PC-9 (cell line): ENCODE measurements at regions not wholly inside any gene's neighbourhood (a gene's known extent, or its start where the extent isn't known, plus 50 kb on each side); places are given as distances from the start of the nearest gene placed in this dataset.

Experiments
- BruUV-seq: library from RNA; stranded (reverse); fragments of 400-500 nt; replicated peaks from 2 replicates; lab custom pipeline; 2021; lab: Mats Ljungman, UMichigan
- CTCF ChIA-PET: fragments of 300-600 bp; sonication (Branson Sonifier 250); formaldehyde crosslinking; loops from one replicate; lab custom pipeline; 2022; ENCODE audit warnings: antibody characterized with exemption; lab: Charles Lee
- POLR2A ChIA-PET: fragments of 300-600 bp; sonication (Branson Sonifier 250); formaldehyde crosslinking; loops from one replicate; lab custom pipeline; 2022; ENCODE audit warnings: antibody characterized with exemption; ENCODE audit not compliant: unreplicated experiment; lab: Charles Lee
- DNase-seq, 2 experiments: peaks; one replicate each; pipeline versions ENCODE4 v3.0.0 to v3.0.0-alpha.2; 2015 to 2022; ENCODE audit warnings: mixed read lengths in 1 of 2
- H2AFZ ChIP-seq: fragments of 200-600 bp; sonication (generic); 2 replicates; pipeline ENCODE4 v1.8.1; 2017; ENCODE audit warnings: antibody characterized with exemption
- H3F3A ChIP-seq: fragments of 200-600 bp; sonication (generic); 2 replicates; pipeline ENCODE4 v1.8.1; 2017; ENCODE audit warnings: antibody characterized with exemption, mild to moderate bottlenecking, low read depth; ENCODE audit not compliant: insufficient read depth
- H3K27ac ChIP-seq: fragments of 200-600 bp; sonication (generic); 2 replicates; pipeline ENCODE4 v1.6.1; 2016; ENCODE audit warnings: mixed run types
- H3K27me3 ChIP-seq: fragments of 200-600 bp; sonication (generic); 2 replicates; pipeline ENCODE4 v1.6.1; 2016; ENCODE audit warnings: low read depth, mixed run types; ENCODE audit not compliant: insufficient read depth
- H3K36me3 ChIP-seq: fragments of 200-600 bp; sonication (generic); 2 replicates; pipeline ENCODE4 v1.6.1; 2016; ENCODE audit warnings: low read depth, mixed run types
- H3K4me1 ChIP-seq: fragments of 200-600 bp; sonication (generic); replicated peaks from 2 replicates; pipeline ENCODE4 v1.6.1; 2016; ENCODE audit warnings: mixed run types; ENCODE audit not compliant: insufficient read depth
- H3K4me2 ChIP-seq: fragments of 200-600 bp; sonication (generic); 2 replicates; pipeline ENCODE4 v1.6.1; 2017; ENCODE audit warnings: mixed run types
- H3K4me3 ChIP-seq: fragments of 200-600 bp; sonication (generic); 2 replicates; pipeline ENCODE4 v1.6.1; 2016; ENCODE audit warnings: mixed run types
- H3K79me2 ChIP-seq: fragments of 200-600 bp; sonication (generic); 2 replicates; pipeline ENCODE4 v1.6.1; 2017; ENCODE audit warnings: low read depth, mixed run types
- H3K9me2 ChIP-seq: fragments of 200-600 bp; sonication (generic); 2 replicates; pipeline ENCODE4 v1.8.1; 2017; ENCODE audit warnings: mild to moderate bottlenecking; ENCODE audit not compliant: insufficient read depth
- H3K9me3 ChIP-seq: fragments of 200-600 bp; sonication (generic); 2 replicates; pipeline ENCODE4 v1.8.1; 2016; ENCODE audit warnings: low read depth; ENCODE audit not compliant: insufficient read depth
- H4K20me1 ChIP-seq: fragments of 200-600 bp; sonication (generic); 2 replicates; pipeline ENCODE4 v1.8.1; 2017; ENCODE audit not compliant: insufficient read depth
- CTCF ChIP-seq: fragments of 200-600 bp; sonication (generic); conservative IDR thresholded peaks from 2 replicates; pipeline ENCODE4 v1.6.1; 2017; ENCODE audit warnings: mixed run types, antibody characterized with exemption, mild to moderate bottlenecking, moderate library complexity
- EZH2 ChIP-seq: fragments of 200-600 bp; sonication (generic); IDR thresholded peaks from 2 replicates; pipeline ENCODE4 v1.8.0; 2017; ENCODE audit warnings: antibody characterized with exemption, low read depth
- intact Hi-C: fragments of 100-400 bp; cut with micrococcal nuclease; formaldehyde crosslinking; loops from one replicate; pipeline ENCODE4 v1.10.0; 2022; ENCODE audit not compliant: unreplicated experiment

GRCh38 chr4:110904435-110905065, 281.7 kb upstream of the PITX2 start:
- Histone ChIP-seq H3K9me2 (no peaks in the 10 kb centered on the region), H3K9me3 (no peaks in the 10 kb centered on the region), H3F3A (no peaks in the 10 kb centered on the region), H3K4me3 (no peak overlapping the region), H3K79me2 (no peaks in the 10 kb centered on the region), H3K4me1 (no peaks in the 10 kb centered on the region), H2AFZ (no peak overlapping the region), H4K20me1 (no peaks in the 10 kb centered on the region), H3K36me3 (no peaks in the 10 kb centered on the region), H3K27ac (no peak overlapping the region), H3K27me3 (no peaks in the 10 kb centered on the region), H3K4me2 (no peak overlapping the region)
- no peak for DNase-seq
- ChIA-PET CTCF (no interaction called here), POLR2A (no interaction called here)
- no TSS peak for BruUV-seq
- intact Hi-C loops: no loop called here
- no peak for TF ChIP-seq EZH2
- TF ChIP-seq CTCF: no peak

DNA sequence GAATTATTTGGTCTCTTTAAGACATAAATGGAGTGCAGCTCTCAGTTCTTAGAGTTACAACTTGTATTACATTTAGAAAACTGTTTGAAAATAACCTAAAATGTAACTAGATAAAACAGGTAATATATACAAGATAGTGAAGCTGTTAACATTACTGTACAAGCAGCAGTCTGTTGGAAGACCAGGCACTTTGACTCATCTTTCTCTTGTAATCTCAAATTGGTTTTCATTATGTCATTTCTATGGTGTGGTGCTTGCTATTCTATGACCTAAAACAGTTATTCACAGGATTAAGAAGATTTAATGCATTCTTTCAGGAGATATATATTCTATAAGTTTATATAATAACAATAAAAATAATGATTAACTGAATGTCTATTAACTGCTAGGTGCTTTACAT, 282.5 kb upstream of the PITX2 start:
- DNase-seq: no peak
- H3K9me2 ChIP-seq: no peaks in the 10 kb centered on the region
- no peak overlapping the region for H3K27ac ChIP-seq
- H3F3A ChIP-seq: no peaks in the 10 kb centered on the region
- BruUV-seq: no TSS peak
- no peak overlapping the region for H3K4me3 ChIP-seq
- intact Hi-C loops: no loop called here
- no peak overlapping the region for H3K4me2 ChIP-seq
- no peaks in the 10 kb centered on the region for H3K4me1 ChIP-seq
- no peaks in the 10 kb centered on the region for H3K27me3 ChIP-seq
- TF ChIP-seq EZH2 (no peak), CTCF (no peak)
- ChIA-PET POLR2A (no interaction called here), CTCF (no interaction called here)
- no peaks in the 10 kb centered on the region for H4K20me1 ChIP-seq
- no peaks in the 10 kb centered on the region for H3K36me3 ChIP-seq
- H2AFZ ChIP-seq: no peak overlapping the region
- no peaks in the 10 kb centered on the region for H3K9me3 ChIP-seq
- no peaks in the 10 kb centered on the region for H3K79me2 ChIP-seq

- intact Hi-C loops: no loop called here
These were observed 285.0 kb upstream of the PITX2 start for GRCh38 chr4:110907801-110908313.

More at GRCh38 chr4:110907801-110908313, 285.0 kb upstream of the PITX2 start:
- H3K9me3 ChIP-seq: no peaks in the 10 kb centered on the region
- no peaks in the 10 kb centered on the region for H3K79me2 ChIP-seq
- H3K4me2 ChIP-seq: no peak overlapping the region
- no peak for DNase-seq
- H3K4me1 ChIP-seq: no peaks in the 10 kb centered on the region
- TF ChIP-seq CTCF: no peak
- no peak for TF ChIP-seq EZH2
- H2AFZ ChIP-seq: no peak overlapping the region
- ChIA-PET CTCF (no interaction called here), POLR2A (no interaction called here)
- no TSS peak for BruUV-seq
- no peaks in the 10 kb centered on the region for H3K9me2 ChIP-seq
- H3F3A ChIP-seq: no peaks in the 10 kb centered on the region
- no peaks in the 10 kb centered on the region for H3K27me3 ChIP-seq
- no peak overlapping the region for H3K27ac ChIP-seq
- no peaks in the 10 kb centered on the region for H3K36me3 ChIP-seq
- H3K4me3 ChIP-seq: no peak overlapping the region
- H4K20me1 ChIP-seq: no peaks in the 10 kb centered on the region
